GM18951 (cell line): ENCODE measurements at regions not wholly inside any gene's neighbourhood (a gene's known extent, or its start where the extent isn't known, plus 50 kb on each side); places are given as distances from the start of the nearest gene placed in this dataset.
"Not testable (repeated sequence)": the region's sequence is repeated elsewhere in the genome, so short reads cannot be mapped to it uniquely, and the experiment has no call there.

Experiments used
- POLR2A ChIP-seq: IDR thresholded peaks from 4 replicates; pipeline ENCODE4 v1.6.1; 2011; ENCODE audit warnings: mild to moderate bottlenecking; ENCODE audit not compliant: insufficient read length, insufficient read depth; ENCODE audit errors: extremely low read depth
- in situ Hi-C: fragments of 300-500 bp; cut with MboI; formaldehyde crosslinking; loops from one replicate; pipeline ENCODE4 v1.12.0; 2022; ENCODE audit warnings: low sequenced_read_pairs, mixed read lengths, inconsistent platforms; ENCODE audit not compliant: unreplicated experiment

GRCh38 chr1:187038784-187039183, 210.0 kb downstream of the PLA2G4A start:
- in situ Hi-C loops: no loop called here
- no peak for TF ChIP-seq POLR2A

GRCh38 chr1:187041104-187041503, 212.4 kb downstream of the PLA2G4A start:
- no peak for TF ChIP-seq POLR2A
- in situ Hi-C loops: no loop called here

GRCh38 chr1:187042538-187042937, 213.8 kb downstream of the PLA2G4A start:
- in situ Hi-C loops: no loop called here
- TF ChIP-seq POLR2A: no peak

GRCh38 chr1:187043433-187043832, 214.7 kb downstream of the PLA2G4A start:
- in situ Hi-C loops: not testable (repeated sequence)

GRCh38 chr1:187044411-187044810, 215.7 kb downstream of the PLA2G4A start:
- TF ChIP-seq POLR2A: no peak
- in situ Hi-C loops: no loop called here

- no peak for TF ChIP-seq POLR2A
- in situ Hi-C loops: no loop called here
Measured at GRCh38 chr1:187045371-187045770, 216.6 kb downstream of the PLA2G4A start.

GRCh38 chr1:187046293-187046692, 217.5 kb downstream of the PLA2G4A start:
- no peak for TF ChIP-seq POLR2A
- in situ Hi-C loops: no loop called here

GRCh38 chr1:187047298-187047697, 218.5 kb downstream of the PLA2G4A start:
- no peak for TF ChIP-seq POLR2A
- in situ Hi-C loops: no loop called here

- in situ Hi-C loops: no loop called here
- no peak for TF ChIP-seq POLR2A
Measured at GRCh38 chr1:187051618-187052232, 223.0 kb downstream of the PLA2G4A start.

- TF ChIP-seq POLR2A: no peak
- in situ Hi-C loops: no loop called here
Measured at GRCh38 chr1:187053876-187054275, 225.1 kb downstream of the PLA2G4A start.

GRCh38 chr1:187054862-187055757, 226.4 kb downstream of the PLA2G4A start:
- in situ Hi-C loops: no loop called here
- no peak for TF ChIP-seq POLR2A

- TF ChIP-seq POLR2A: no peak
- in situ Hi-C loops: no loop called here
Measured at GRCh38 chr1:187063271-187063670, 234.5 kb downstream of the PLA2G4A start.

GRCh38 chr1:187067160-187067559, 238.4 kb downstream of the PLA2G4A start:
- no peak for TF ChIP-seq POLR2A
- in situ Hi-C loops: no loop called here

GRCh38 chr1:187070076-187070475, 241.3 kb downstream of the PLA2G4A start:
- in situ Hi-C loops: no loop called here
- TF ChIP-seq POLR2A: no peak
